SIG-M5 treated with dmso at 0.1 percent for 504 hours (cell line): ENCODE measurements at regions not wholly inside any gene's neighbourhood (a gene's known extent, or its start where the extent isn't known, plus 50 kb on each side); places are given as distances from the start of the nearest gene placed in this dataset.

Source experiments
- DNase-seq: peaks from one replicate; lab custom pipeline; 2025; ENCODE audit not compliant: unreplicated experiment; lab: John Stamatoyannopoulos, UW

GRCh38 chr2:23241121-23241520, 143.9 kb upstream of the KLHL29 start:
- no peak for DNase-seq

GRCh38 chr2:23241611-23242245, 143.3 kb upstream of the KLHL29 start:
- DNase-seq: no peak

GRCh38 chr2:23243073-23243659, 141.8 kb upstream of the KLHL29 start:
- DNase-seq: no peak

GRCh38 chr2:23244617-23245016, 140.4 kb upstream of the KLHL29 start:
- no peak for DNase-seq

GRCh38 chr2:23246992-23247683, 137.8 kb upstream of the KLHL29 start:
- DNase-seq: no peak

- no peak for DNase-seq
These were observed 136.3 kb upstream of the KLHL29 start for GRCh38 chr2:23248667-23249066.

- DNase-seq: no peak
These were observed 135.6 kb upstream of the KLHL29 start for GRCh38 chr2:23249348-23249747.

DNA sequence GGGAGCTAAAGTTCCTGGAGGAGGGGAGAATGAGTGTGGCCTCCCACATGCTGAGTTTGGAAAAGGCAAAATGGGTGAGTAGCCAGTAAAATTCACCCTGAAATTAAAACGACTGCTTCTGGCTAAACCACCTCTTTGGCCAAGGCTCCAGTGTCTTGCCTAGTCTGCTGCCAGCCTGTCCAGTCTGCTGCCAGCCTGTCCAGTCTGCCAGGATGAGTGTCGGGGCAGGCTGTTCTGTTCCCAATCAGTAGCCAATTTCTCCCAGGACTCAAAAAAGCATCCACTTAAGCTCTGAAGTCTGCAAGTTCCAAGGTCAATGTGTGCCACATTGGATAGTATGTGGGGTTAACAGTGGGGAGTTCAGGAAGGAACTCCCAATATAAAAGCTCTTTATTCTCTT, 134.6 kb upstream of the KLHL29 start:
- DNase-seq: no peak

- DNase-seq: no peak
These were observed 128.3 kb upstream of the KLHL29 start for GRCh38 chr2:23256643-23257042.

DNA sequence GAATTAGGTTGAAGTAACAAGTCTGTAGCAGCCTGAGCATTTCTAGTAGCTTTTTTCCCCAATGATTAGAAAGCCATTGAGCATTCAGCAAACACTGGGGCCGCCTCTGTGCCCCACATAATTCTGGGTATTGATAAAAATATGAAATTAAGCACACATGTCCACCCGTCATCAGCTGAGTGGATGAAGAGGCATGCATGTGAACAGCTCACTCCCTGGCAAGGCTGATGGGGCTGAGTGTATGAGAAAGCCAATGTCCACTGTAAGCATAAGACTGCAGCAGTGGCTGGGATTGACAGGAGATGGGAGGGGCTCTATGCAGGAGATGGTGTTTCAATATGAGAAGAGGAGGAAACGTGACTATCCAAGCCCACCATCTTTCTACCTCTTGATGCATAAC, 124.4 kb upstream of the KLHL29 start:
- DNase-seq: no peak

DNA sequence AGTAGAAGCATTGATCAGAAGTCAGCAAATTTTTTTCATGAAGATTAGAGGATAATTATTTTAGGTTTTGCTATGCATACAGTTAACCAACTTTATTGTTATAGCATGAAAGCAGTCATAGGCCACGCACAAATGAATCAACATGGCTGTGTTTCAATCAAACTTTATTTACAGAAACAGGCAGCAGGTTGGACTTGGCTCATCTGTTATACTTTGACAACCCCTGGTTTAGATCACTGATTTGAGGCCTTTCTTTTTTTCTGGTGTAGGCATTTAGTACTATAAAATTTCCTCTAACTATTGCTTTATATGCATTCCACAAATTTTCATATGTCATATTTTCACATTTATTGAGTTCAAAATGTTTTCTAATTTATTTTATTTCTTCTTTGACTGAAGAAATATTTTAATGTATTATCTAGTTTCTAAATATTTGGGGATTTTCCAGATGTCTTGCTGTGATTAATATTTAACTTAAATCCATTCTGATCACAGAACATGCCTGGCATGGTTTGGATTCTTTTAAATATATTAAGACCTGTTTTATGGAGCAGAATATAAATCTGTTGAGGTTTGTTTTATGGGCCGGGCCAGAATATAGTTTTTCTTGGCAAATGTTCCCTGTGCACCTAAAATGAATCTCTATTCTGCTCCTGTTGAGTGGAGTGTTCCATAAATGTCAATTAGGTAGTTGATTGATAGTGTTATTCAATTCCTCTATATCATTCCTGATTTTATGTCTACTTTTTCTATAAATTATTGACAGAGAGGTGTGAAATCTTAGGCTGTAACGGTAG, 116.3 kb upstream of the KLHL29 start:
- DNase-seq: no peak

DNA sequence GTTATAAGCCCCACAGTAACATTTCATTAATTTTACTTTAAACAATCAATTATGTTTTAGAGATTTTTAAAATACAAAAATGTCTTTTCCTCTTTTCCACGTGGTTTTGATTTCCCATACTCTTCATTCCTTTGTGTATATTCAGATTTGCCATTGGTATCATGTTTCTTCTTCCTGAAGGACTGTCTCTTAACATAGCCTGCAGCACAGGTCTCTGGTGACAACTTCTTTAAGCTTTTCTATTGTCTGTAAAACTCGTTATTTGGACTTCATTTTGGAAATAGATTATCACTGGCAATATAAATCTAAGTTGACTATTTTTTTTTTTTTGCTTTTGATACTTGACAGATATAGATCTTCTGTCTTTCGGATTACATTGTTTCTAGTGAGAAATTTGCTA, 115.2 kb upstream of the KLHL29 start:
- no peak for DNase-seq

GRCh38 chr2:23270810-23271209, 114.2 kb upstream of the KLHL29 start:
- no peak for DNase-seq

DNA sequence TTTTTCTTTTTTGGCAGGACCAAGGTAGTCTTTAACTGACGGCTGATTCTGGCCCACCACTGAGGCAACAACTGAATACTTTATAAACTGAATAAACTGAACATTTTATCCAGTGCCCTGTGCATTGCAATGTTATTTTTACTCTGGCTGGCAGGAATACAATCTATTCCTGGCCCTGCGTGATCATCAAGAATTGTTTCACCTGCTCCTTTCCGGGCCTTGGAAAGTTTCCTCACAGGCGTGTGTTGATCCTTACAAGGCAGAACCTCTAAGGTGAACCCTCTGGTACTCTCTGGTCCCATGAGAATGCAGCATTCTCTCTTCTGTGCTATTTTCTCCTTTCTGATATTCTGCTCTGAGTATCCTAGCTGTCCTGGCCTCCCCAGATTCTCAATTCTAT, 113.7 kb upstream of the KLHL29 start:
- no peak for DNase-seq

- no peak for DNase-seq
These were observed 111.2 kb upstream of the KLHL29 start for GRCh38 chr2:23273786-23274185.

DNA sequence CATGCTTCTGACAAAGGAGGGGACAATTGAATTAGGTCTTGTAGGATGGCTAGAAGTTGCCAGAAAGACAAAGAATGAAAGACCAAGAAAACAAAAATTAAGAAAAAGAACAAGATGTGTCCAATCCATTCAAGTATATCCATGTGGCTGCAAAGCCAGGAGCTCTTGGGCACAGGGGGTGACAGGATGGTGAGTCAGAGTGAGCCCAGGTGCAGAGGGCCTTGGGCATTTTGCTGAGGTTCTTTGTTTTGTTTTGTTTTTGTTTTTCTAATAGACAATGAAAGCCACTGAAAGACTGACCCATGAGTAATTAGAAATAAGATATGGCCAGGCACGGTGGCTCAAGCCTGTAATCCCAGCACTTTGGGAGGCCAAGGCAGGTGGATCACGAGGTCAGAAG, 104.6 kb upstream of the KLHL29 start:
- DNase-seq: no peak

GRCh38 chr2:23283653-23284052, 101.3 kb upstream of the KLHL29 start:
- DNase-seq: no peak

DNA sequence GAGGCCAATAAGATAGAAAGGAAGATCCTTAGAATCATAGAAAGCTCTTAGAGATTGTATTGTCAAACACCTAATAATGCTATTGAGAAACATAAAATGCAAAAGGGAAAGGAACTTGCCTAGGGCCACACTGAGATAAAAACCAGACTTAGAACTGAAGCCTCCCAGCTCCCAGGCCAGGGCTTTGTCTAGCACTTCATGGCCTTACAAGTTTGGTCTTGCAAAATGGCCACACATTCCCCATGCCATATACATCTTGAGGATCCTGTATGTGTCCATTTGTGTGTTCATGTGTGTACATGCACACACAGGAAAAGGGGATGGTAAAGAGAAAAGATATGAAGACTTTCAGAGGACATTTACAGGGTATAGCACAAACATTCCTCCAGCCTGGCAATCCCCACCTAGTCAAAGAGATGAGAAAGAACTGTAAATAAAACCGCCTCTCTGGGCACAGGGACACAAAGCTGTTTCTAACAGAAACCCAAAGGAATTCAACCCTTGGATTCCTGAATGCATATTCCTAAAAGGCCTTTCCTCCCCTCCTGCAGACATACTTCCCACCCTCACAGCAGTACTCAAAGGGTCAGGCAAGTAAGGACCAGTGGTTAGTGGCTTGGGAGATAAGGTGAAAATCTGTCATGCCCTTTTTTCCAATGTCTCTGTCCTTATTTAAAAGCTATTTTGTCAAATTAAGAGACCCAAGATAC, 99.7 kb upstream of the KLHL29 start:
- DNase-seq: no peak

- no peak for DNase-seq
These were observed 98.8 kb upstream of the KLHL29 start for GRCh38 chr2:23286031-23286757.
